MM.1S (cell line): ENCODE measurements at regions not wholly inside any gene's neighbourhood (a gene's known extent, or its start where the extent isn't known, plus 50 kb on each side); places are given as distances from the start of the nearest gene placed in this dataset.

Source experiments
- DNase-seq: peaks from one replicate; pipeline ENCODE4 v3.0.0-alpha.2; 2015
- H2AFZ ChIP-seq: fragments of 300-600 bp; sonication (generic); 2 replicates; pipeline ENCODE4 v1.6.0; 2016; ENCODE audit warnings: antibody characterized with exemption, low read length
- H3F3A ChIP-seq: fragments of 300-600 bp; sonication (generic); 2 replicates; pipeline ENCODE4 v1.6.1; 2016; ENCODE audit warnings: mild to moderate bottlenecking, antibody characterized with exemption, low read length, moderate library complexity, mixed read lengths; ENCODE audit not compliant: insufficient read depth
- H3K27ac ChIP-seq: fragments of 300-600 bp; sonication (generic); 2 replicates; pipeline ENCODE4 v1.5.1; 2016; ENCODE audit warnings: mild to moderate bottlenecking, low read length
- H3K27me3 ChIP-seq: fragments of 300-600 bp; sonication (generic); replicated peaks from 2 replicates; pipeline ENCODE4 v1.6.0; 2016; ENCODE audit warnings: low read length; ENCODE audit not compliant: insufficient read depth
- H3K36me3 ChIP-seq: fragments of 300-600 bp; sonication (generic); replicated peaks from 2 replicates; pipeline ENCODE4 v1.6.1; 2016; ENCODE audit warnings: mild to moderate bottlenecking, low read length, mixed read lengths; ENCODE audit not compliant: insufficient read depth
- H3K4me1 ChIP-seq: fragments of 300-600 bp; sonication (generic); 2 replicates; pipeline ENCODE4 v1.6.1; 2016; ENCODE audit warnings: low read length, mixed read lengths
- H3K4me2 ChIP-seq: fragments of 300-600 bp; sonication (generic); 2 replicates; pipeline ENCODE4 v1.6.0; 2016; ENCODE audit warnings: low read depth, low read length
- H3K4me3 ChIP-seq: fragments of 300-600 bp; sonication (generic); 2 replicates; pipeline ENCODE4 v1.5.1; 2016; ENCODE audit warnings: low read length, mixed read lengths
- H3K79me2 ChIP-seq: fragments of 300-600 bp; sonication (generic); 2 replicates; pipeline ENCODE4 v1.6.1; 2016; ENCODE audit warnings: mixed run types, low read length, mixed read lengths
- H3K9ac ChIP-seq: fragments of 300-600 bp; sonication (generic); 2 replicates; pipeline ENCODE4 v1.6.1; 2016; ENCODE audit warnings: low read length, mixed read lengths
- H3K9me2 ChIP-seq: fragments of 300-600 bp; sonication (generic); replicated peaks from 2 replicates; pipeline ENCODE4 v1.6.1; 2016; ENCODE audit warnings: mild to moderate bottlenecking, low read length, mixed read lengths; ENCODE audit not compliant: insufficient read depth
- H3K9me3 ChIP-seq: fragments of 300-600 bp; sonication (generic); replicated peaks from 2 replicates; pipeline ENCODE4 v1.6.1; 2016; ENCODE audit warnings: mild to moderate bottlenecking, low read length, mixed read lengths; ENCODE audit not compliant: insufficient read depth
- H4K20me1 ChIP-seq: fragments of 300-600 bp; sonication (generic); 2 replicates; pipeline ENCODE4 v1.6.1; 2016; ENCODE audit warnings: mild to moderate bottlenecking, low read length, moderate library complexity, mixed read lengths; ENCODE audit not compliant: insufficient read depth
- CTCF ChIP-seq: fragments of 300-600 bp; sonication (generic); IDR thresholded peaks from 2 replicates; pipeline ENCODE4 v1.5.1; 2016; ENCODE audit warnings: antibody characterized with exemption, low read length, mixed read lengths
- EZH2 ChIP-seq: fragments of 300-600 bp; sonication (generic); optimal IDR thresholded peaks from 2 replicates; pipeline ENCODE3; 2017; ENCODE audit warnings: low read depth, mild to moderate bottlenecking, antibody characterized with exemption, low read length, mixed read lengths
- EZH2phosphoT487 ChIP-seq: fragments of 300-600 bp; sonication (generic); IDR thresholded peaks from 2 replicates; pipeline ENCODE4 v1.6.1; 2018; ENCODE audit warnings: antibody characterized with exemption, low read length

GRCh38 chr12:16112612-16113560 is 164.6 kb downstream of the SLC15A5 start:
- Histone ChIP-seq H3F3A (no peaks in the 10 kb centered on the region), H3K9ac (no peak overlapping the region), H4K20me1 (no peaks in the 10 kb centered on the region), H3K4me3 (no peak overlapping the region), H3K27ac (no peak overlapping the region), H3K27me3 (no peaks in the 10 kb centered on the region), H3K9me3 (no peaks in the 10 kb centered on the region), H3K4me1 (no peaks in the 10 kb centered on the region), H3K79me2 (no peaks in the 10 kb centered on the region), H3K36me3 (no peaks in the 10 kb centered on the region), H3K4me2 (no peak overlapping the region), H3K9me2 (no peaks in the 10 kb centered on the region), H2AFZ (no peak overlapping the region)
- DNase-seq: no peak
- TF ChIP-seq EZH2 (no peak), CTCF (no peak), EZH2phosphoT487 (no peak)

GRCh38 chr12:16112130-16112529 is 165.4 kb downstream of the SLC15A5 start:
- H3K9me3 ChIP-seq: no peaks in the 10 kb centered on the region
- H3K4me1 ChIP-seq: no peaks in the 10 kb centered on the region
- H3K4me2 ChIP-seq: no peak overlapping the region
- no peak overlapping the region for H3K9ac ChIP-seq
- H3K36me3 ChIP-seq: no peaks in the 10 kb centered on the region
- H4K20me1 ChIP-seq: no peaks in the 10 kb centered on the region
- TF ChIP-seq EZH2 (no peak), EZH2phosphoT487 (no peak), CTCF (no peak)
- H3K79me2 ChIP-seq: no peaks in the 10 kb centered on the region
- H3K27ac ChIP-seq: no peak overlapping the region
- no peaks in the 10 kb centered on the region for H3K27me3 ChIP-seq
- DNase-seq: no peak
- H3F3A ChIP-seq: no peaks in the 10 kb centered on the region
- no peak overlapping the region for H2AFZ ChIP-seq
- H3K4me3 ChIP-seq: no peak overlapping the region
- no peaks in the 10 kb centered on the region for H3K9me2 ChIP-seq

GRCh38 chr12:16110596-16110995 is 166.9 kb downstream of the SLC15A5 start:
- no peaks in the 10 kb centered on the region for H3K36me3 ChIP-seq
- H3K9me2 ChIP-seq: no peaks in the 10 kb centered on the region
- no peaks in the 10 kb centered on the region for H3F3A ChIP-seq
- H3K9me3 ChIP-seq: no peaks in the 10 kb centered on the region
- no peak overlapping the region for H3K4me3 ChIP-seq
- no peak for DNase-seq
- no peak overlapping the region for H3K27ac ChIP-seq
- H3K27me3 ChIP-seq: no peaks in the 10 kb centered on the region
- TF ChIP-seq CTCF: no peak
- TF ChIP-seq EZH2phosphoT487: no peak
- no peak for TF ChIP-seq EZH2
- H2AFZ ChIP-seq: no peak overlapping the region
- H3K4me2 ChIP-seq: no peak overlapping the region
- H3K79me2 ChIP-seq: no peaks in the 10 kb centered on the region
- no peak overlapping the region for H3K9ac ChIP-seq
- no peaks in the 10 kb centered on the region for H3K4me1 ChIP-seq
- H4K20me1 ChIP-seq: no peaks in the 10 kb centered on the region
